ENCODE measurements at regions not wholly inside any gene's neighbourhood (a gene's known extent, or its start where the extent isn't known, plus 50 kb on each side); places are given as distances from the start of the nearest gene placed in this dataset.

- TF ChIP-seq CHD7 (IDR thresholded peaks at IDR 0.05; ENCODE audit: insufficient replicate concordance, low read length) (no peak), TEAD4 (IDR thresholded peaks at IDR 0.05; ENCODE audit: low read depth, low read length) (peak; percentile 61), TBP (IDR thresholded peaks at IDR 0.05; ENCODE audit: low read depth, low read length) (no peak), RAD21 (IDR thresholded peaks at IDR 0.05 in 1 of 2, conservative IDR thresholded peaks at IDR 0.05 in 1 of 2; ENCODE audit: low read depth in 2 of 2, low read length in 2 of 2) (no peak), SAP30 (IDR thresholded peaks at IDR 0.05; ENCODE audit: insufficient read depth, insufficient replicate concordance, low read length) (no peak), KDM5A (IDR thresholded peaks at IDR 0.05; ENCODE audit: low read length) (no peak), TAF7 (optimal IDR thresholded peaks at IDR 0.05; ENCODE audit: borderline replicate concordance, low read depth, low read length) (no peak), YY1 (IDR thresholded peaks at IDR 0.05; ENCODE audit: low read depth, low read length) (peak; percentile 75), RBBP5 (IDR thresholded peaks at IDR 0.05; ENCODE audit: borderline replicate concordance, low read depth, low read length) (no peak; the same call in 1 of the 2 replicates), ATF3 (IDR thresholded peaks at IDR 0.05; ENCODE audit: insufficient read depth, low read depth, low read length) (no peak), TAF1 (IDR thresholded peaks at IDR 0.05; ENCODE audit: low read depth, low read length) (0 out of 2 replicates have a peak, but pooled peaks have one; percentile 29)
Observed at GRCh38 chr6:89021629-89022028, 58.2 kb upstream of the RNGTT start (continued).

Measured in H1 (cell line).